ENCODE measurements at regions not wholly inside any gene's neighbourhood (a gene's known extent, or its start where the extent isn't known, plus 50 kb on each side); places are given as distances from the start of the nearest gene placed in this dataset.

DNA sequence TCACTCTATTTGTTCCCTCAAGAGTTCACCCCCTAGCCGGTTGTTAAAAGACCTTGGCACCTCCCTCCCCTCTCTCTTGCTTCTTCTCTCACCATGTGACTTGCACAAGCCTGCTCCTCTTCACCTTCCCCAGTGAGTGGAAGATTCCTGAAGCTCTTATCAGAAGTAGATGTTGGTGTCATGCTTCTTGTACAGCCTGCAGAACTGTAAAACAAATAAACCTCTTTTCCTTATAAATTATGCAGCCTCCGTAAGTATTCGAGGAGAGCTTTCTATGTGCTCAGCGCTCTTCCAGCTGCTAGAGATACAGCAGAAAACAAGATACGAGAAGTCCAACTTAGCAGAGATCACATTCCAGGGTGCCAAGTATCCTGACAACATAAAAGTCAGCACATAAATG is 147.0 kb upstream of the RUNX1 start:
- no peak for DNase-seq (ENCODE audit: low read depth)
- TF ChIP-seq, protein P1, sequence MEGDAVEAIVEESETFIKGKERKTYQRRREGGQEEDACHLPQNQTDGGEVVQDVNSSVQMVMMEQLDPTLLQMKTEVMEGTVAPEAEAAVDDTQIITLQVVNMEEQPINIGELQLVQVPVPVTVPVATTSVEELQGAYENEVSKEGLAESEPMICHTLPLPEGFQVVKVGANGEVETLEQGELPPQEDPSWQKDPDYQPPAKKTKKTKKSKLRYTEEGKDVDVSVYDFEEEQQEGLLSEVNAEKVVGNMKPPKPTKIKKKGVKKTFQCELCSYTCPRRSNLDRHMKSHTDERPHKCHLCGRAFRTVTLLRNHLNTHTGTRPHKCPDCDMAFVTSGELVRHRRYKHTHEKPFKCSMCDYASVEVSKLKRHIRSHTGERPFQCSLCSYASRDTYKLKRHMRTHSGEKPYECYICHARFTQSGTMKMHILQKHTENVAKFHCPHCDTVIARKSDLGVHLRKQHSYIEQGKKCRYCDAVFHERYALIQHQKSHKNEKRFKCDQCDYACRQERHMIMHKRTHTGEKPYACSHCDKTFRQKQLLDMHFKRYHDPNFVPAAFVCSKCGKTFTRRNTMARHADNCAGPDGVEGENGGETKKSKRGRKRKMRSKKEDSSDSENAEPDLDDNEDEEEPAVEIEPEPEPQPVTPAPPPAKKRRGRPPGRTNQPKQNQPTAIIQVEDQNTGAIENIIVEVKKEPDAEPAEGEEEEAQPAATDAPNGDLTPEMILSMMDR (IDR thresholded peaks at IDR 0.05; ENCODE audit: low read depth, low read length): no peak
- TF ChIP-seq MYC (IDR thresholded peaks at IDR 0.05; ENCODE audit: low read depth, low read length): no peak
- TF ChIP-seq POLR2A (IDR thresholded peaks at IDR 0.05; ENCODE audit: extremely low read depth, insufficient read length): no peak
- TF ChIP-seq, protein P2, sequence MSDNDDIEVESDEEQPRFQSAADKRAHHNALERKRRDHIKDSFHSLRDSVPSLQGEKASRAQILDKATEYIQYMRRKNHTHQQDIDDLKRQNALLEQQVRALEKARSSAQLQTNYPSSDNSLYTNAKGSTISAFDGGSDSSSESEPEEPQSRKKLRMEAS (IDR thresholded peaks at IDR 0.05; ENCODE audit: low read depth, low read length): no peak
- H3K4me3 ChIP-seq (ENCODE audit: low read depth, low read length): no peak overlapping the region

DNA sequence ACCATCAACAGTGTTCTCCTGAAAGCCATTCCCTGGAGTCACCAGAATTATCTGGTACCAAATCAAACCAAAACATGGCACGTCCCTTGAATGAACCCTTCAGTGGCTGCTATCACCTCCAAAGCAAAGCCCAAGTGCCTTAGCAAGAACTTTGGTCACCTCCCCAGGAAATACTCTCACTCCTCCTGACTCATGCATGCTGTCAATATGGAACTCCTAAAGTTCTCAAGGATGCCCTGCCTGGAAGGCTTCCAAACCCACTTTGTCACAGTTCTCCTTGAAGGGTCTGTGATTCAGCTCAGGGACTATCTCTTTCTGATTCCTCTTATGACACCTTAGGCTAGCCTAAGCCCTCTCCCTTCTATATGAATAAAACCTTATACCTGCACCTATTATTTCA is 146.1 kb upstream of the RUNX1 start:
- no peak for DNase-seq (ENCODE audit: low read depth)
- TF ChIP-seq POLR2A (IDR thresholded peaks at IDR 0.05; ENCODE audit: extremely low read depth, insufficient read length) (no peak), MYC (IDR thresholded peaks at IDR 0.05; ENCODE audit: low read depth, low read length) (no peak)
- TF ChIP-seq, protein P1 (IDR thresholded peaks at IDR 0.05; ENCODE audit: low read depth, low read length): no peak
- TF ChIP-seq, protein P2 (IDR thresholded peaks at IDR 0.05; ENCODE audit: low read depth, low read length): no peak
- no peak overlapping the region for H3K4me3 ChIP-seq (ENCODE audit: low read depth, low read length)

DNA sequence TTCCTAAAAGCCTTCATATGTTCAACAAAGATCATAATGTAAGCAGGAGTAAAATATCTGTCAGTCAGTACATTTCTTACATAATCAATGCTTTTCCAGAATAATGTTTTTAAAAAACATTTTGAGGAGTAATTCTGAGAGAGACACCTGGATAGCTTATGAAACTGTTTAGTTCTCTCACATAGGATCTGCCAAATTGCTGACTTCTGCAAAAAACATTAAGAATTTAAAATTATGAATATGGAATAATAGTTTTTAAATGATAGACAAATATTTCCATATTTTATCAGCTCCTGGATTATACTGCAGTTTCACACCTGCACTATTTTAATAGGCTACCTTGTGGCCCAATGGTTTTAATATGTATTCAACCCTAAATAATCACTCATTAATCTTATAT is 142.7 kb upstream of the RUNX1 start:
- TF ChIP-seq, protein P1 (IDR thresholded peaks at IDR 0.05; ENCODE audit: low read depth, low read length): no peak
- TF ChIP-seq, protein P2 (IDR thresholded peaks at IDR 0.05; ENCODE audit: low read depth, low read length): no peak
- no peak for TF ChIP-seq MYC (IDR thresholded peaks at IDR 0.05; ENCODE audit: low read depth, low read length)
- no peak for TF ChIP-seq POLR2A (IDR thresholded peaks at IDR 0.05; ENCODE audit: extremely low read depth, insufficient read length)
- no peak overlapping the region for H3K4me3 ChIP-seq (ENCODE audit: low read depth, low read length)
- DNase-seq (ENCODE audit: low read depth): no peak

DNA sequence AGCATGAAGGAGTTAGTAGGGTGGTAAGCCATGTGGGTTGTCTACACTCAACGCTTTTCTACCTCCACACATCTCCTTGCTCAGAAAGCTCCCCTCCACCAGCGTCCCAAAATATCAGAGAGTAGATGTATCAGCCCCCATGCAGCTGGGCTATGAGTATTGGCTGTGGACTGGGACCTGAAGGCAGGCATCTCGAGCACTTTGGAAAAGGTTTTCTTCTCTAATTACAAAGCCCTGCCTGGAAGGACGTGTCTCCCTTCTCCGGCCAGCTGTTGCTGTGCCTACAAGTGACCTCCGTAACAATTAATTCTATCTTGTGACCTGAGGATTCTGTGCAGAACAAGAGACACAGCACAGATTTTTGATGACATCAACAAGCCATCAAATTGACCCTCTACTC is 142.0 kb upstream of the RUNX1 start:
- TF ChIP-seq, protein P2 (IDR thresholded peaks at IDR 0.05; ENCODE audit: low read depth, low read length): no peak
- TF ChIP-seq MYC (IDR thresholded peaks at IDR 0.05; ENCODE audit: low read depth, low read length): no peak
- TF ChIP-seq POLR2A (IDR thresholded peaks at IDR 0.05; ENCODE audit: extremely low read depth, insufficient read length): no peak
- TF ChIP-seq, protein P1 (IDR thresholded peaks at IDR 0.05; ENCODE audit: low read depth, low read length): no peak
- H3K4me3 ChIP-seq (ENCODE audit: low read depth, low read length): no peak overlapping the region
- no peak for DNase-seq (ENCODE audit: low read depth)

DNA sequence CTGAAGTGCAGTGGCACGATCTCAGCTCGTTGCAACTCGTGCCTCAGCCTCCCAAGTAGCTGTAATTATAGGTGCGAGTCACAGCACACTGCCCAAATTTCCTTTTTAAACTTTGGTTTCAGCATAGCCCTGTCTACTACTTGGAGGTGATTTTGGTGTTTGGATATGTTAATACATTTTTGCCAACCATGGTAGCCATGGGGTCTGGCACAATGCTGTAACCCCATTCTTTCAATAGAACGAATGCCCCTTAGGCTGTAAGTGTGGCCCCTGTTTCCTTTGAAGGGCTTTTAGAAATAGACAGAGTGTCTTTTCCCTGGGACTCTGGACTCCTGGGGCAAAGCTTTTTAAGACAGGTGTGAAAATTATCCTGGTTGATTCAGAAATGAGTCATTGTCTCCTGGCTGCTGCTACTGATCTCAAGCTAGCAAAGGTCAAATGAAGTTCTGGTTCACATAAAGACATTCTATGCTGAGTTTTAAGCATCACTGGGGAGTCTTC is 141.1 kb upstream of the RUNX1 start:
- no peak overlapping the region for H3K4me3 ChIP-seq (ENCODE audit: low read depth, low read length)
- no peak for DNase-seq (ENCODE audit: low read depth)

More for the DNA sequence above, 141.1 kb upstream of the RUNX1 start:
- TF ChIP-seq POLR2A (IDR thresholded peaks at IDR 0.05; ENCODE audit: extremely low read depth, insufficient read length) (no peak), MYC (IDR thresholded peaks at IDR 0.05; ENCODE audit: low read depth, low read length) (no peak)
- TF ChIP-seq, protein P1 (IDR thresholded peaks at IDR 0.05; ENCODE audit: low read depth, low read length): no peak
- TF ChIP-seq, protein P2 (IDR thresholded peaks at IDR 0.05; ENCODE audit: low read depth, low read length): no peak
